ENCODE measurements at regions not wholly inside any gene's neighbourhood (a gene's known extent, or its start where the extent isn't known, plus 50 kb on each side); places are given as distances from the start of the nearest gene placed in this dataset.

- no peak for DNase-seq
- no peak for ATAC-seq
Observed at GRCh38 chr1:219273088-219273686, 99.5 kb downstream of the LYPLAL1 start.

- DNase-seq = no peak
- ATAC-seq = no peak
Observed at GRCh38 chr1:219271818-219272535, 98.3 kb downstream of the LYPLAL1 start.

- no peak for ATAC-seq
- DNase-seq = no peak
Observed at GRCh38 chr1:219269171-219269570, 95.5 kb downstream of the LYPLAL1 start.

DNA sequence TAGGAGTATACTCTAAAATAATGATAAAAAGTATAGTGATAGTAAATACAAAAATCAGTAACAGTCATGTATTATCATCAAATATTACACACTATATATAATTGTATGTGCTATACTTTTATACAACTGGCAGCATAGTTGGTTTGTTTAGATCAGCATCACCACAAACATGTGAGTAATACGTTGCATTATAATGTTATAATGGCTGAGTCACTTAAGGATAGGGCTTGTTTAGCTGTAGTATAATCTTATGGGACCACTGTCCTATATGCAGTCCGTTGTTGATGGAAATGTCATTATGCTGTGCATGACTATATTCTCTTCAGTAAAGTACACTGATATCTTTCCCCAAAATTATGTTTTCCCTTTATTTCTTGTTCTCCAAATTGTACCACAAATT, 92.8 kb downstream of the LYPLAL1 start:
- DNase-seq (no peak), ATAC-seq (no peak)

DNA sequence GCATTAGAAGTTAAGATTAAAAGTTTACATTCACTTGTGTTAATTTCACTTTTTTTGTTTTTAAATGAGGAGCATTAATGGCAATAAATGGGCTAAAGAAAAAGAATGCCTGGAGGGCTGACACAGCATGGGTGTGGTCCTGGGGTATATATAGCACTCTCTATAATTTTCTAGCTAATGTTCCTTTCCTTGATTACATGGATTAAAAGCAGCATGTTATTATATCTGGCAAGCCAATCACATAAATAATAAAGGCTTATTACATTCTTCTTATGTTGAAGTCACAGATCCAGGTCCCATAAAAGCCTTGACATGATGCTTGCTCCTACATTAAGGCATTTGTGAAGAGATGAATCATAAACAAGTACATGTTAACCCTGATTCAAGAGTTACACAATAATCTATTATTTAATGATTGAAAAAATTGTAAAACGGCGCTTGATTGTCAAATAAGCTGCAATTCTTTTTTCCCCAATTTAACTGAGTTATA, 91.4 kb downstream of the LYPLAL1 start:
- ATAC-seq (no peak), DNase-seq (no peak)

GRCh38 chr1:219264561-219264960, 90.9 kb downstream of the LYPLAL1 start:
- ATAC-seq = no peak
- DNase-seq = no peak
